Endothelial cell of umbilical vein (primary cell): ENCODE measurements at regions not wholly inside any gene's neighbourhood (a gene's known extent, or its start where the extent isn't known, plus 50 kb on each side); places are given as distances from the start of the nearest gene placed in this dataset.

Experiments used
- BruUV-seq: library from RNA; stranded (reverse); fragments of 400-500 nt; replicated peaks from 2 replicates; lab custom pipeline; 2021; lab: Mats Ljungman, UMichigan
- CTCF ChIA-PET: fragments of 300-600, 350-600 bp; sonication (Branson Sonifier 250); formaldehyde crosslinking; loops from one replicate; lab custom pipeline; 2021; ENCODE audit warnings: antibody characterized with exemption, inconsistent platforms; lab: Charles Lee
- POLR2A ChIA-PET: fragments of 300-600, 350-600 bp; sonication (Branson Sonifier 250); formaldehyde crosslinking; loops from one replicate; lab custom pipeline; 2021; ENCODE audit warnings: antibody characterized with exemption, inconsistent platforms; lab: Charles Lee
- DNase-seq: peaks from one replicate; pipeline ENCODE4 v3.0.0-alpha.2; 2011; ENCODE audit warnings: low read depth, low spot score
- FAIRE-seq: peaks from 2 replicates; lab custom pipeline; 2011; peaks lifted over from hg19 to GRCh38; lab: Jason Lieb, UNC
- H2AFZ ChIP-seq: 2 replicates; pipeline ENCODE4 v1.6.0; 2012; ENCODE audit warnings: low read depth, low read length, control low read depth, inconsistent platforms
- H3K27ac ChIP-seq: 2 replicates; pipeline ENCODE4 v1.5.1; 2011; ENCODE audit warnings: low read depth, mild to moderate bottlenecking, control low read depth, low read length, moderate library complexity; ENCODE audit not compliant: insufficient read depth
- H3K27me3 ChIP-seq, 2 experiments: 2 replicates each; pipeline versions ENCODE4 v1.6.0 to v1.6.1; 2011; ENCODE audit warnings: low read length in 2 of 2, mixed read lengths in 1 of 2; ENCODE audit not compliant: control insufficient read depth in 2 of 2, insufficient read depth in 2 of 2
- H3K36me3 ChIP-seq, 2 experiments: 2 replicates in 1 of 2; 3 replicates in 1 of 2; pipeline ENCODE4 v1.5.1; 2011; ENCODE audit warnings: low read length in 2 of 2, mild to moderate bottlenecking in 1 of 2, moderate library complexity in 1 of 2; ENCODE audit not compliant: control insufficient read depth in 2 of 2, insufficient read depth in 2 of 2; ENCODE audit errors: extremely low read depth in 1 of 2
- H3K4me1 ChIP-seq: 3 replicates; pipeline ENCODE4 v1.5.1; 2011; ENCODE audit warnings: mild to moderate bottlenecking, low read length; ENCODE audit not compliant: control insufficient read depth, insufficient read depth; ENCODE audit errors: extremely low read depth
- H3K4me2 ChIP-seq: 2 replicates; pipeline ENCODE4 v1.6.1; 2011; ENCODE audit warnings: low read length, control low read depth, mixed read lengths; ENCODE audit not compliant: insufficient read depth
- H3K4me3 ChIP-seq, 3 experiments: fragments of 200-600 bp in 1 of 3; sonication (generic), shearing (Covaris generic) in 1 of 3; replicated peaks in 1 of 3; 2 replicates each; pipeline ENCODE4 v1.5.1; 2011 to 2016; ENCODE audit warnings: control low read depth in 3 of 3, low read length in 3 of 3, mild to moderate bottlenecking in 2 of 3, inconsistent platforms in 1 of 3, low read depth in 1 of 3, moderate library complexity in 1 of 3; ENCODE audit not compliant: insufficient read depth in 1 of 3
- H3K79me2 ChIP-seq: 2 replicates; pipeline ENCODE4 v1.6.0; 2012; ENCODE audit warnings: low read length, inconsistent platforms; ENCODE audit not compliant: control insufficient read depth, insufficient read depth
- H3K9ac ChIP-seq: replicated peaks from 2 replicates; pipeline ENCODE3; 2011; ENCODE audit warnings: low read length, control low read depth; ENCODE audit not compliant: insufficient read depth; ENCODE audit errors: extremely low read depth
- H3K9me1 ChIP-seq: replicated peaks from 3 replicates; pipeline ENCODE4 v1.6.0; 2011; ENCODE audit warnings: mild to moderate bottlenecking, low read length; ENCODE audit not compliant: control insufficient read depth, insufficient read depth; ENCODE audit errors: extremely low read depth
- H3K9me3 ChIP-seq: replicated peaks from 2 replicates; pipeline ENCODE4 v1.5.1; 2012; ENCODE audit warnings: low read length, inconsistent platforms; ENCODE audit not compliant: control insufficient read depth, insufficient read depth
- H4K20me1 ChIP-seq: replicated peaks from 2 replicates; pipeline ENCODE3; 2011; ENCODE audit warnings: mild to moderate bottlenecking, low read length; ENCODE audit not compliant: control insufficient read depth, insufficient read depth; ENCODE audit errors: extremely low read depth
- CTCF ChIP-seq, 2 donors: IDR thresholded peaks; 1 replicate in 1 of 2; 2 replicates in 1 of 2; pipeline ENCODE4 v1.5.1; 2011; ENCODE audit warnings: low read length in 2 of 2, mild to moderate bottlenecking in 2 of 2, moderate library complexity in 2 of 2, control low read depth in 1 of 2, inconsistent platforms in 1 of 2, low read depth in 1 of 2; ENCODE audit not compliant: insufficient read depth in 1 of 2; ENCODE audit errors: extremely low read depth in 1 of 2
- EZH2 ChIP-seq: IDR thresholded peaks from 2 replicates; pipeline ENCODE4 v1.6.1; 2012; ENCODE audit warnings: borderline replicate concordance, low read depth, mild to moderate bottlenecking, moderate library complexity, low read length, inconsistent platforms; ENCODE audit not compliant: severe bottlenecking
- FOS ChIP-seq: IDR thresholded peaks from 2 replicates; pipeline ENCODE4 v1.6.1; 2011; ENCODE audit warnings: mild to moderate bottlenecking, low read length, moderate library complexity, borderline replicate concordance; ENCODE audit not compliant: insufficient read depth
- GATA2 ChIP-seq: IDR thresholded peaks from 2 replicates; pipeline ENCODE4 v1.7.0; 2011; ENCODE audit warnings: low read depth, mild to moderate bottlenecking, moderate library complexity, mixed read lengths, low read length; ENCODE audit not compliant: insufficient read length, insufficient read depth
- JUN ChIP-seq: IDR thresholded peaks from 2 replicates; pipeline ENCODE4 v1.6.1; 2011; ENCODE audit warnings: borderline replicate concordance, low read depth; ENCODE audit not compliant: insufficient read length, insufficient read depth
- MAX ChIP-seq: IDR thresholded peaks from 2 replicates; pipeline ENCODE4 v1.6.1; 2011; ENCODE audit not compliant: insufficient read depth, insufficient read length
- MYC ChIP-seq: IDR thresholded peaks from one replicate; pipeline ENCODE4 v1.6.1; 2011; ENCODE audit warnings: mild to moderate bottlenecking, low read depth, low read length
- POLR2A ChIP-seq: IDR thresholded peaks from 2 replicates; pipeline ENCODE4 v1.6.1; 2012; ENCODE audit warnings: low read depth, mild to moderate bottlenecking, control low read depth, low read length
- POLR2AphosphoS5 ChIP-seq: IDR thresholded peaks from 2 replicates; pipeline ENCODE4 v1.6.1; 2012; ENCODE audit warnings: low read depth, mild to moderate bottlenecking, control low read depth, low read length, moderate library complexity; ENCODE audit not compliant: insufficient read depth
- dilution Hi-C: fragments of 300-500 bp; cut with MboI; formaldehyde crosslinking; loops from one replicate; pipeline ENCODE4 v1.15.0; 2019; ENCODE audit warnings: low sequenced_read_pairs; ENCODE audit not compliant: extremely low pct_ligation_motif_present
- intact Hi-C: fragments of 100-400 bp; cut with micrococcal nuclease; formaldehyde crosslinking; loops from one replicate; pipeline ENCODE4 v1.10.0; 2022

GRCh38 chr10:20601941-20602461, 295.1 kb downstream of the NEBL start:
- Histone ChIP-seq H3K9ac (no peak overlapping the region), H3K36me3 (no peaks in the 10 kb centered on the region), H3K9me3 (peaks cover 2% of the 10 kb centered on the region), H3K4me2 (no peak overlapping the region), H3K4me1 (no peaks in the 10 kb centered on the region), H3K79me2 (no peaks in the 10 kb centered on the region), H3K27me3 (no peaks in the 10 kb centered on the region), H3K27ac (no peak overlapping the region), H2AFZ (no peak overlapping the region), H3K9me1 (no peaks in the 10 kb centered on the region), H4K20me1 (no peaks in the 10 kb centered on the region), H3K4me3 (no peak overlapping the region)
- DNase-seq (no peak), FAIRE-seq (no peak)
- ChIA-PET POLR2A (no interaction called here), CTCF (no interaction called here)
- BruUV-seq: no TSS peak
- no peak for TF ChIP-seq MAX
- TF ChIP-seq FOS: no peak
- no peak for TF ChIP-seq POLR2A
- no peak for TF ChIP-seq MYC
- no peak for TF ChIP-seq CTCF (IDR thresholded peaks at IDR 0.05; ENCODE audit: extremely low read depth in 1 of 2, insufficient read depth in 1 of 2, low read depth in 1 of 2, low read length in 2 of 2)
- no peak for TF ChIP-seq EZH2
- TF ChIP-seq JUN: no peak
- TF ChIP-seq POLR2AphosphoS5: no peak
- no peak for TF ChIP-seq GATA2
- dilution Hi-C loops: no loop called here
- intact Hi-C loops: no loop called here
